A549 (cell line): ENCODE measurements at regions not wholly inside any gene's neighbourhood (a gene's known extent, or its start where the extent isn't known, plus 50 kb on each side); places are given as distances from the start of the nearest gene placed in this dataset.

Experiments
- ATAC-seq, 2 experiments: fragments of 200-7000 bp in 1 of 2; fragments of >200 bp in 1 of 2; cut with Nextera tagmentation in 1 of 2; cut with Tn5 transposase in 1 of 2; 3 replicates each; pipeline versions ENCODE4 v1.8.0 to v1.9.1; 2018 to 2020; ENCODE audit warnings: mild to moderate bottlenecking in 1 of 2, moderate library complexity in 1 of 2
- CTCF ChIA-PET: fragments of 300-600 bp; sonication (Branson Sonifier 250); formaldehyde crosslinking; extraction: SDS; loops from one replicate; lab custom pipeline; 2021; ENCODE audit warnings: antibody characterized with exemption, inconsistent platforms; lab: Yijun Ruan, JAX
- POLR2A ChIA-PET: fragments of 350-600 bp; formaldehyde crosslinking; extraction: SDS; loops from one replicate; lab custom pipeline; 2021; ENCODE audit warnings: antibody characterized with exemption, inconsistent platforms; lab: Yijun Ruan, JAX
- DNase-seq, 2 experiments: peaks; one replicate each; pipeline versions ENCODE4 v3.0.0 to v3.0.0-alpha.2; 2011 to 2016; ENCODE audit warnings: low read depth in 1 of 2, low spot score in 1 of 2
- FAIRE-seq: peaks from 2 replicates; lab custom pipeline; 2011; peaks lifted over from hg19 to GRCh38; lab: Jason Lieb, UNC
- H3K27ac ChIP-seq, 2 experiments: fragments of >200 bp; sonication (Bioruptor Twin); formaldehyde crosslinking; 3 replicates each; pipeline ENCODE4 v1.5.1; 2016 to 2017
- H3K4me1 ChIP-seq: fragments of >200 bp; sonication (Bioruptor Twin); formaldehyde crosslinking; 3 replicates; pipeline ENCODE4 v1.6.1; 2016
- H3K4me2 ChIP-seq: fragments of >200 bp; sonication (Bioruptor Twin); formaldehyde crosslinking; 3 replicates; pipeline ENCODE4 v1.6.1; 2016
- H3K4me3 ChIP-seq: fragments of >200 bp; sonication (Bioruptor Twin); formaldehyde crosslinking; 3 replicates; pipeline ENCODE4 v1.5.1; 2016
- H3K9me3 ChIP-seq: fragments of >200 bp; sonication (Bioruptor Twin); formaldehyde crosslinking; 3 replicates; pipeline ENCODE4 v1.6.1; 2016
- BHLHE40 ChIP-seq: IDR thresholded peaks from 2 replicates; pipeline ENCODE4 v1.6.1; 2012; ENCODE audit warnings: low read depth, low read length, inconsistent platforms
- CBX2 ChIP-seq: fragments of 200-600 bp; sonication (generic); IDR thresholded peaks from 2 replicates; pipeline ENCODE4 v1.6.1; 2016; ENCODE audit warnings: low read depth, mild to moderate bottlenecking, borderline replicate concordance
- CBX8 ChIP-seq: fragments of 200-600 bp; sonication (generic); IDR thresholded peaks from 2 replicates; pipeline ENCODE4 v1.6.1; 2016
- CHD4 ChIP-seq: fragments of 200-600 bp; sonication (generic); IDR thresholded peaks from 2 replicates; pipeline ENCODE4 v1.6.1; 2016; ENCODE audit warnings: antibody characterized with exemption, mild to moderate bottlenecking, borderline replicate concordance
- CTCF ChIP-seq: fragments of >200 bp; sonication (Bioruptor Twin); formaldehyde crosslinking; IDR thresholded peaks from 3 replicates; pipeline ENCODE4 v1.5.1; 2016
- E2F6 ChIP-seq: IDR thresholded peaks from 2 replicates; pipeline ENCODE4 v1.6.1; 2012; ENCODE audit warnings: low read depth, borderline replicate concordance
- EHMT2 ChIP-seq: fragments of 200-600 bp; sonication (generic); IDR thresholded peaks from 2 replicates; pipeline ENCODE4 v1.6.1; 2016; ENCODE audit warnings: antibody characterized with exemption, low read depth, mild to moderate bottlenecking, moderate library complexity
- EP300 ChIP-seq, 2 experiments: fragments of >200 bp; sonication (Bioruptor Twin); formaldehyde crosslinking; IDR thresholded peaks; 2 replicates in 1 of 2; 3 replicates in 1 of 2; pipeline ENCODE4 v1.6.1; 2016 to 2017
- ESRRA ChIP-seq: fragments of 150-350 bp; IDR thresholded peaks from 2 replicates; pipeline ENCODE4 v1.6.1; 2014; ENCODE audit warnings: mild to moderate bottlenecking, low read length, borderline replicate concordance
- FOSL2 ChIP-seq, 2 experiments: fragments of 450-650 bp in 1 of 2; fragments of >200 bp in 1 of 2; sonication (Bioruptor Twin) in 1 of 2; formaldehyde crosslinking; IDR thresholded peaks; 2 replicates each; pipeline versions ENCODE4 v1.5.0 to v1.6.1; 2016 to 2020; ENCODE audit warnings: mild to moderate bottlenecking in 1 of 2, moderate library complexity in 1 of 2
- GATA3 ChIP-seq: IDR thresholded peaks from 2 replicates; pipeline ENCODE4 v1.6.1; 2012; ENCODE audit warnings: borderline replicate concordance
- HDAC2 ChIP-seq: fragments of 200-600 bp; sonication (generic); IDR thresholded peaks from 2 replicates; pipeline ENCODE4 v1.6.1; 2016
- MAFK ChIP-seq: fragments of 450-650 bp; IDR thresholded peaks from 2 replicates; pipeline ENCODE4 v1.6.1; 2014; ENCODE audit not compliant: partially characterized antibody
- MAX ChIP-seq: IDR thresholded peaks from 2 replicates; pipeline ENCODE4 v1.6.1; 2012
- MAZ ChIP-seq: fragments of 150-350 bp; IDR thresholded peaks from 2 replicates; pipeline ENCODE4 v1.6.1; 2014; ENCODE audit warnings: antibody characterized with exemption, low read depth, low read length, borderline replicate concordance
- NPAS2 ChIP-seq: fragments of 250-450 bp; sonication (Bioruptor Pico); IDR thresholded peaks from 2 replicates; pipeline ENCODE4 v1.8.0; 2022; ENCODE audit warnings: mild to moderate bottlenecking, moderate library complexity, borderline replicate concordance
- RAD21 ChIP-seq, 2 experiments: fragments of >200 bp in 1 of 2; sonication (Bioruptor Twin) in 1 of 2; formaldehyde crosslinking in 1 of 2; IDR thresholded peaks in 1 of 2; conservative IDR thresholded peaks in 1 of 2; 2 replicates in 1 of 2; 3 replicates in 1 of 2; pipeline ENCODE4 v1.6.1; 2012 to 2018; ENCODE audit warnings: inconsistent platforms in 1 of 2
- RARB ChIP-seq: fragments of 250-450 bp; sonication (Bioruptor Pico); IDR thresholded peaks from 2 replicates; pipeline ENCODE4 v1.8.0; 2021; ENCODE audit warnings: mild to moderate bottlenecking, moderate library complexity
- RFX5 ChIP-seq: fragments of 450-650 bp; IDR thresholded peaks from 2 replicates; pipeline ENCODE4 v1.7.1; 2014; ENCODE audit warnings: antibody characterized with exemption, mild to moderate bottlenecking, moderate library complexity
- RNF2 ChIP-seq: fragments of 200-600 bp; sonication (generic); IDR thresholded peaks from 2 replicates; pipeline ENCODE4 v1.6.1; 2016; ENCODE audit warnings: low read depth, mild to moderate bottlenecking, antibody characterized with exemption, moderate library complexity, borderline replicate concordance
- SREBF2 ChIP-seq: fragments of 450-650 bp; IDR thresholded peaks from 2 replicates; pipeline ENCODE4 v1.6.1; 2014; ENCODE audit warnings: mild to moderate bottlenecking, moderate library complexity
- ZFP36 ChIP-seq: fragments of 450-650 bp; IDR thresholded peaks from 2 replicates; pipeline ENCODE4 v1.6.1; 2014; ENCODE audit warnings: borderline replicate concordance; ENCODE audit not compliant: partially characterized antibody
- ZNF302 ChIP-seq: fragments of 250-450 bp; sonication (Bioruptor Pico); IDR thresholded peaks from 2 replicates; pipeline ENCODE4 v1.9.0; 2021; ENCODE audit warnings: inconsistent platforms, mild to moderate bottlenecking, moderate library complexity
- WGBS: methylation state at CpG from one replicate; pipeline ENCODE4 v1.1.6; 2017; ENCODE audit errors: missing lambda C conversion rate; 5-methylcytosine and 5-hydroxymethylcytosine counted together

- ATAC-seq (no peak), DNase-seq (no peak), FAIRE-seq (no peak)
- TF ChIP-seq SREBF2 (no peak), RARB (CRISPR knock-in tag) (no peak), ESRRA (no peak), EHMT2 (no peak), CHD4 (no peak), BHLHE40 (no peak), RNF2 (no peak), ZFP36 (no peak), HDAC2 (no peak), CBX8 (no peak), E2F6 (no peak), MAZ (no peak), RAD21 (conservative IDR thresholded peaks at IDR 0.05 in 1 of 2, IDR thresholded peaks at IDR 0.05 in 1 of 2) (no peak), FOSL2 (IDR thresholded peaks at IDR 0.05) (no peak), FOSL2 (CRISPR knock-in tag; IDR thresholded peaks at IDR 0.05) (no peak), RFX5 (no peak), NPAS2 (no peak), MAX (no peak)
- WGBS: 88% methylated on average over 4 of the region's 4 CpGs
- Histone ChIP-seq H3K4me3 (no peak overlapping the region), H3K27ac (0 out of 6 replicates have a peak overlapping the region, but pooled peaks of 1 of the 2 experiments have one; percentile 7), H3K4me1 (peaks cover 12% of the 10 kb centered on the region; the same call in 2 of the 3 replicates), H3K9me3 (no peaks in the 10 kb centered on the region), H3K4me2 (no peak overlapping the region)
- CTCF ChIA-PET: interaction anchor here (0.8 kb wide), 1 partner anchor 9 kb away, joined by 4 read pairs; no protein-coding TSS in a partner anchor
- POLR2A ChIA-PET: no interaction called here
Observed at GRCh38 chr10:78441010-78441409, 407.3 kb downstream of the RPS24 start.

GRCh38 chr10:78441694-78442093 lies 408.0 kb downstream of the RPS24 start:
- ChIA-PET CTCF (interaction anchor here (0.7 to 0.9 kb wide), 3 partner anchors 8 to 395 kb away, joined by 3 to 4 read pairs (median 4); no protein-coding TSS in a partner anchor), POLR2A (no interaction called here)
- WGBS: 83% methylated on average over 5 of the region's 5 CpGs
- ATAC-seq: no peak
- H3K9me3 ChIP-seq: no peaks in the 10 kb centered on the region
- H3K4me1 ChIP-seq: peaks cover 12% of the 10 kb centered on the region; the same call in 2 of the 3 replicates
- no peak for FAIRE-seq
- TF ChIP-seq ZNF302 (CRISPR knock-in tag): no peak
- TF ChIP-seq CBX8: no peak
- TF ChIP-seq CBX2: no peak
- TF ChIP-seq RFX5: no peak
- TF ChIP-seq GATA3: no peak
- no peak for TF ChIP-seq CTCF
- TF ChIP-seq E2F6: no peak
- no peak for TF ChIP-seq RNF2
- no peak for TF ChIP-seq EP300 (IDR thresholded peaks at IDR 0.05)
- TF ChIP-seq MAFK: no peak
- TF ChIP-seq, all 56 proteins: peak for 0
- Histone ChIP-seq H3K27ac (peak overlapping the region; percentile 18 to 35; a peak in 3 of 6 replicates), H3K4me2 (no peak overlapping the region), H3K4me3 (no peak overlapping the region)
- no peak for DNase-seq
